ENCODE measurements at regions not wholly inside any gene's neighbourhood (a gene's known extent, or its start where the extent isn't known, plus 50 kb on each side); places are given as distances from the start of the nearest gene placed in this dataset.
"Not testable (repeated sequence)": the region's sequence is repeated elsewhere in the genome, so short reads cannot be mapped to it uniquely, and the experiment has no call there.

- no peak for DNase-seq
These were observed 231.3 kb upstream of the KCNMB2 start for GRCh38 chr3:178304758-178305467.

DNA sequence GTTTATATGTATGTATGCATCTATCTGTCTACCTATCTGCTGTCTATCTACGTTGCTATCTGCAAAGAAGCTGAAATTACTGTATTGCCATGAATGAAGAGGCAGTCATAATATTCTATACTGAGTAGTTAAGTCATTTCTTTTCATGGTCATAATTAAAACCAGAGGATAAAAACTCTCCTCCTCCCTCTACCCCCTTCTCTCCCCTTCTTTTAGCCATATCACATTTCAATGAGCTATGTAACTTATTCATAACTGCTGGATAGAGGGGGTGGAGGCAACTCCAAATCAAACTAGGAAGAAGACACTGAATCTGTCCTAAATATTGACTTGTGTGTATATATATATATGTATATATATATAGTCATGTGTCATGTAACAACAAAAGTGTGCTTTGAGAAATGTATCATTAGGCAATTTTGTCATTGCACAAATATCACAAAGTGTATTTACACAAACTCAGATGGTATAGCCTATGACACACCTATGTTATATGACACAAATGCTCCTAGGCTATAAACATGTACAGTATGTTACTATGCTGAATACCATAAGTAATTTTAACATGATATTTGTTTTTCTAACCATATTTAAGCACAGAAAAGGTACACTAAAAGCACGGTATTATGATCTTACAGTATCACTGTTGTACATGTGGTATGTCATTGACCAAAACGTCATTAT, 229.7 kb upstream of the KCNMB2 start:
- DNase-seq = no peak

GRCh38 chr3:178308771-178309170, 227.5 kb upstream of the KCNMB2 start:
- DNase-seq = no peak

- peak; percentile 46 for DNase-seq
These were observed 225.3 kb upstream of the KCNMB2 start for GRCh38 chr3:178310949-178311348.

DNA sequence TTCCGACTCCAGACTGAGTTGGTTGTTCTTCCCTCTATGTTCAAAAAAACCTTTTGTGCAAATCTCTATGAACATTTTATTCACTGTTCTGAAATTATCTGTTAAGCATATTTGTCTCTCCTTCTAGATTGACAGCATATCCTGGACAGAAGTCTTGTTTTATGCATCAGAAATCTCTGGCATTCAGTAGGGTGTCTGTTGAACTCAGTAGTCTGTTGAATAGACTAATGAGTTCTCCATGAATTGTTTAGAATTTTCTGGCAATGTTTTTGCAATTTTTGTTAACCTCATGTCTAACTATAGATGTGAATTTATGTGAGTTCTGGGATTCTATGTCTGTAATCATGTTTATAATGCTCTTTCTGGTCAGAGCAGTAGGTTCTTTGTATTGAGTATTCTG, 222.5 kb upstream of the KCNMB2 start:
- no peak for DNase-seq

DNA sequence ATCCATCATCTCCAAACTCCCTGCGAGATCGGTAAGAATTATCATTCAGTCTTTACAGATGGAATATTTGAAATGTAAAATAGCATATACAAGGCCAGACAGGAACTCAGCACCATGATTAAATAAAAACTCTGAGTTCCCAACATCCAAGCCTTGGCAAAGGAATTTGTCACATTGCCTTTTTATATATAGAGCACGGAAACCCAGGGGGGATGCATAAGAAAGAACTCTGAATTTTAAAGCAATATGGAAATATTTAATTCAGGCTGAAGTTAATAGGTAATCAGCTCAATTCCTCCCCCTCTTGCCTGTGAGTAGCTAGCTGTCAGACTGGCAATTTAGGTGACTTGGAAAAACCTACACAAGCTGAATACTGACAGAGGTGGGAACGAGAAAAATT, 217.9 kb upstream of the KCNMB2 start:
- DNase-seq = no peak

- no peak for DNase-seq
These were observed 217.1 kb upstream of the KCNMB2 start for GRCh38 chr3:178318941-178319816.

DNA sequence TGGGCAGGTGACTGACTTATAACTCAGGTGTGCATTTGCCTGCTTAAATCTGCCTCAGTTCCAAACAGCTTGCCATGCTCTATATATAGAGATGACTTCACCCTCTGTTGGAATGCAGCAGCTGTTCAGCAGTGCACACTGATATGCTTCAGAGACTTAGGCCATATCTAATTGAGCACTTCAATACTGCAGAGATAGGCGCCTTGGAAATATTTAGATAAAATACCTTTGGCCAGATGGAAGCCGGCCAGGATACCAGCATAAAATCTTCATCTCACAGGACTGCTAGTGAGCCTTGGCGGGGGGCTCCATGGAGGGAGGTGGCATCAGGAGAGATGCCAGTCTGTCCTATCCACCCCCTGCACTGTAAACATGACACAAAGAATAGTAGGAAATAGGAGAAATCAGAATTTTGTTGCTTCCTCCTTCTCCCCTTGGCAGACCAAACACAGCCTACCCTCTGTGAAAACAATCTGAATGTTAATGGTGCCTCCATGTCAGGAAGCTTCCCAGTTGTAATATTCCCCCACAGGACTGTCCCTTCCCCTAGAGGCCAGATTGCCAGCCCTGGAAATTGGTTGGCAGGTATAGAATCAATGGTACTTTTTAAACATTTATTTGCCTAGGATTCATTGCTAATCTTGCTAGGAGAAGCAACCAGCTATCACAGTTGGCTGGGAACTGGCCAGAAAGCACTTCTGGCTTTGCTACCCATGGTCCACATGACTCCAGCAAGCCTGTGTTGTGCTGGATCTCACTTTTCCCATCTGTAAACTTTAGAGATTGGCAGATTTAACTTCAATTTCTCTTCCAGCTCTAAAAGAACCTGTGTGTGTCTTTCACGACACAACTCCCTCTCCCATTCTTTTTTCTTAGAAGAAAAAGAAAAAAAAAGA, 215.5 kb upstream of the KCNMB2 start:
- no peak for DNase-seq

- no peak for DNase-seq
These were observed 211.9 kb upstream of the KCNMB2 start for GRCh38 chr3:178324356-178324755.

GRCh38 chr3:178325330-178325729, 210.9 kb upstream of the KCNMB2 start:
- no peak for DNase-seq

- DNase-seq = no peak
These were observed 206.3 kb upstream of the KCNMB2 start for GRCh38 chr3:178329936-178330335.

DNA sequence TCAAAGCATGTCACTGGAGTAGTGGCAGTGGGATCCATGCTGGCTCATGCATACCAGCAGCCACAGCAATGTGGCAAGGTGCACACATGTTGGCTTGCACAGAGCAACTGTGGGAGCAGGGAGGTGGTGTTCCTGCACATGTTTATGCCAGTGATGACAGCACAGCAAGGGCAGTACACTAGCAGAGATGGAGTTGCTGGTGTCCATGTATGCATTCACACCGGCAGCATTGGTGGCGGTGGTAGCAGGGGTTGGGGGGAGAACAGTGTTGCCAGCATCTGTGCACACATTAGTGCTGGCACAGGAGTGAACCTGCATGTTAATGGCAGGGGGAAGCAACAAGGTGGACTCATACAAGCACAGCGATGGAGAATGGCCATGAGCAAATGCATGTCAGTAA, 202.0 kb upstream of the KCNMB2 start:
- no peak for DNase-seq

DNA sequence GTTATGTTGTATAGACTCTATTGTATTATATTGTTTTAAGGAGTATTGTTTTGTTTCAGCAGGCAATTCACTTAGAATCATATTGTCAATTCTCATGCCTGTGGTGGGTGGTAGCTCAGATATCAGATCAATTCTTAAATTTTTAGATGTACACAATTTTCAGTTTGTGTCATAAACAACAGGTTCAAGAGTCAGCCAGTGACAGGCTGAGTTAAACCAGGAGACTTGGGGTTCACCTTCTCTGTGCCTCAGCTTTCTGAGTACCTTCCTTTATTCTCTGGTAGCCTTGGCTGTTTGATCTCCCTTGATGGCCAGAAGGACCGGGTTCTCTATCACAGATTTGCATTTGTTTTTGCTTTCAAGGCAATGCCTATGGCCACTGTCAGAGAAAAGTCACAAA, 199.9 kb upstream of the KCNMB2 start:
- DNase-seq = no peak

DNA sequence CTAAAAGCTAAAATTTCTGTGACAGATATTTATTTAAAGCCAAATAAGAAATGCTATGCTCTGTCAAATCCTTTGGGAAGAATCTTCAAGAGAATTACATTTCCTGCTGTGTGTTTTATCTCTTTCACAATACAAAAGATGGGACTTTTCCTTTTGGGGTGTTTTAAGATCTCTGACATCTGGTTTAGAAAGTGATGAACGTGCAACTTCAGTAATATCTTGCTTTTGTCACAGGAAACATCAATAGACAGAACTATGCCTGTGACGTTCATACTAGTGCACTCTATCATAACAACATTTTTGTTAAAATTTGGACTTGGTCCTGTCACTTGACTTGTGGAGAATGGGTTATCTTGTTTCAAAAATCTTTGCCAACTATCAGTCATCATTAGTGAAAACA, 195.7 kb upstream of the KCNMB2 start:
- no peak for DNase-seq

GRCh38 chr3:178341636-178342035, 194.6 kb upstream of the KCNMB2 start:
- DNase-seq = no peak

GRCh38 chr3:178342111-178342510, 194.1 kb upstream of the KCNMB2 start:
- no peak for DNase-seq

DNA sequence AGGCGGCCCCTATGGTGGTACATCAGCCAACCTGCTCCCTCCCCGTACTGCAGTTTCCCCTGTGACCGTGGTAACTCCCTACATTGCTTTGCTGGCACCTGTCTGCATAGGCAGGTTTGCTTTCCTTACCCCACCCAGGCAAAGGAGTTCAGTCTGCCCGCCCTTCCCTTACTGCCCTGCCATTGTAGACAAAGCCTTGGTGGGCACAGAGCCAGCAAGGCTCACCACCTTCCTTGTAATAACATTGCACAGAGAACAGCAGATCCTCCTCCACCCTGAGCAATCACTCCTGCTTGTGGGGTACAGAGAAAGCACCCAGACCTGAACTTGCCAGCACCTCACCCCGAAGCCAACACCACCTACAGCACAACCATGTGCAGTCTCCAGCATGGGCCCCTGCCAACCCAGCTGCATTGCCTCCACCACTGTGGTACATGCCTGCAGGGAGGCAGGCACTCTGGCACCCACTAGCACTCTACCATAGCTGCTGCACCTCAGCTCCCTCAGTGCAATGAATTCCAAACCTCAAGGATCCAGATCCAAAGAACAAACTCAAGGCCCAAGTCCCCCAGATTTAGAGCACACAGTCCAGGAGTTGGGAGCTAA, 192.7 kb upstream of the KCNMB2 start:
- DNase-seq = no peak

GRCh38 chr3:178345944-178346343, 190.3 kb upstream of the KCNMB2 start:
- no peak for DNase-seq

DNA sequence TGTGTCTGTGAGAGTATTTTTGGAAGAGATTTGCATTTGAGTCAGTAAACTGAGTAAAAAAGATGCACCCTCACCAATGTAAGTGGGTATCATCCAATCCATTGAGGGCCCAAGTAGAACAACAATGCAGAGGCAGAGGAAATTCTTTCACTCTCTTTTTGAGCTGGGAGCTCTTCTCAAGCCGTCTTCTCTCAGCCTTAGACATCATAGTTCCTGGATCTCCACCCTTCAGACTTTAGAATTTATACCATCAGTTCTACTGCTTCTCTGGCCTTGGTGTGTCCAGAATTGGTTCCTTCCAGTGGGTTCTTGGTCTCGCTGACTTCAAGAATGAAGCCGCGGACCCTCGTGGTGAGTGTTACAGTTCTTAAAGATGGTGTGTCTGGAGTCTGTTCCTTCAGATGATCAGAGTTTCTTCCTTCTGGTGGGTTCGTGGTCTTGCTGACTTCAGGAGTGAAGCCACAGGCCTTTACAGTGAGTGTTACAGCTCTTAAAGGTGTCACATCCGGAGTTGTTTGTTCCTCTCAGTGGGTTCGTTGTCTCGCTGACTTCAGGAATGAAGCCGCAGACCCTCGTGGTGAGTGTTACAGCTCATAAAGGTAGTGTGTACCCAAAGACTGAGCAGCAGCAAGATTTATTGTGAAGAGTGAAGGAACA, 187.5 kb upstream of the KCNMB2 start:
- DNase-seq = not testable (repeated sequence)

GRCh38 chr3:178349218-178349596, 187.0 kb upstream of the KCNMB2 start:
- not testable (repeated sequence) for DNase-seq

DNA sequence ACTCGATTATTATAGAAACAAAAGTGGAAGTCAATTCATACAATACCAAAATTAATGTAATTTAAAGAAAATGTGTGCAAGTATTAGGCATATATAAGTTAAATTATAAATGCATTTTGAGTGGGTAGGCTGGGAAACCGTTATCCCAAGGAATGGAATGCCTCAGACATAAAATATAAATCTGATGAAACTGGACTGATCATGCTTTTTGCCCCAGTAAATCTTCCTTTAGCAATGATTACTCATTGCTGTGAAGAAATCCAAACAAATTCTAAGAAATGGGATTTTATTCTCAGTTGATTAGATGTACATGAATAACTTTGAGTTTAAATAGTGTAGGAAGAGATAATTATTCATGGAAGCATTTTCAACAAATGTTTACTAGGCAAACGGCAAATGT, 185.5 kb upstream of the KCNMB2 start:
- no peak for DNase-seq
